ENCODE measurements at regions not wholly inside any gene's neighbourhood (a gene's known extent, or its start where the extent isn't known, plus 50 kb on each side); places are given as distances from the start of the nearest gene placed in this dataset.
"Not testable (repeated sequence)": the region's sequence is repeated elsewhere in the genome, so short reads cannot be mapped to it uniquely, and the experiment has no call there.

DNA sequence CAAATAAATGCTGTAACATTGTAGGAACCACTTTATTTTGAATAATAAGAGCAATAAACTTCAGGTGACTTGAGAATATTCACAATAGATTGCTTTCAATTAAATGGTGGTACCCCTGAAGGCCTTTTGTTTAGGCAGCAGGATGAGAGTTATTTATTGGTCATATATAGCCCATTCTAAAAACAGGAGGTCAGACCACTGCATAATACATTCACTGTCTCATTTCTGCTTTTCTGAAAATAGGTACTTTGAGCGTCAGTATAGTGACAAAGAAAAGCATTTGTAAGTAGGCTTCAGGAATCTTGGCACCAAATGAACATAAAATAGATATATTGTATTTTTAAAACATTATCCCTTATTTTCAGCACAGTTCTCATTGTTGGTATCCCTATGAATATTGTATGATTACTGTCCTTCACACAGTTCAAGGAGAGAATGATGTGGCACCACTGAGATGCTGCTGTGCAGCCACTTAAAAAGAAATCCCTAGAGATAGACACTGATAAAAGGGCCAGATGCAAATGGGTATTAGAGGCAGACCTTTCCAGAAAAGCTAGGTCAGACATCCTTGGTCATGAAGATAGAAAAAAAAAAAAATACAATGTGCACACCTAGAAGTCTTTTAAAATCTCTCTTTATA, 381.8 kb upstream of the ST8SIA4 start:
- no peak for FAIRE-seq
- no peak for DNase-seq (ENCODE audit: low spot score in 2 of 2)

DNA sequence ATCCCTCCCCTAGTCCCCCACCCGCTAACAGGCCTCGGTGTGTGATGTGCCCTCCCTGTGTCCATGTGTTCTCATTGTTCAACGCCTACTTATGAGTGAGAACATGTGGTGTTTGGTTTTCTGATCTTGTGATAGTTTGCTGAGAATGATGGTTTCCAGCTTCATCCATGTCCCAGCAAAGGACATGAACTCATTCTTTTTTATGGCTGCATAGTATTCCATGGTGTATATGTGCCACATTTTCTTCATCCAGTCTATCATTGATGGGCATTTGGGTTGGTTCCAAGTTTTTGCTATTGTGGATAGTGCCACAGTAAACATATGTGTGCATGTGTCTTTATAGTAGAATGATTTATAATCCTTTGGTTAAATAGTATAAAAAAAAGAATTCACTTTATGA, 380.9 kb upstream of the ST8SIA4 start:
- not testable (repeated sequence) for FAIRE-seq; DNase-seq (ENCODE audit: low spot score in 2 of 2)

DNA sequence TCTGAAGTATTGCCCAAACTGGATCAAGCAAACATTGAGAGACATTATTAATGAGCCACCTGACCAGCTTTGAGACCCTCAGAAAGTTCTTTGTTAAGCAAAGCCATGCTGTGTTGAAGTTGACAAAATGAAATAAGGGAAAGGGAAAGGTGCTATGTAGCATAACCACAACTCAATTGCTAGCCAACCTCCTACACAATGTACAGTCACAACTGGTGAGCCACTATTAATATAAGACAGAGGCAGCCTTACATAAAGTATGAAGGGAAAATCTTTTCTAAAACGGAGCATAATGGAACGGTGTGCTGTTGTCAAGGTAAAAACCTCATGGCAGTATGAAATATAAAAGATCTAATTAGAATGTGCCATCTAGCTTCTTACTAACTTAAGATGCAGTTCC, 375.8 kb upstream of the ST8SIA4 start:
- DNase-seq (ENCODE audit: low spot score in 2 of 2) (no peak), FAIRE-seq (no peak)

DNA sequence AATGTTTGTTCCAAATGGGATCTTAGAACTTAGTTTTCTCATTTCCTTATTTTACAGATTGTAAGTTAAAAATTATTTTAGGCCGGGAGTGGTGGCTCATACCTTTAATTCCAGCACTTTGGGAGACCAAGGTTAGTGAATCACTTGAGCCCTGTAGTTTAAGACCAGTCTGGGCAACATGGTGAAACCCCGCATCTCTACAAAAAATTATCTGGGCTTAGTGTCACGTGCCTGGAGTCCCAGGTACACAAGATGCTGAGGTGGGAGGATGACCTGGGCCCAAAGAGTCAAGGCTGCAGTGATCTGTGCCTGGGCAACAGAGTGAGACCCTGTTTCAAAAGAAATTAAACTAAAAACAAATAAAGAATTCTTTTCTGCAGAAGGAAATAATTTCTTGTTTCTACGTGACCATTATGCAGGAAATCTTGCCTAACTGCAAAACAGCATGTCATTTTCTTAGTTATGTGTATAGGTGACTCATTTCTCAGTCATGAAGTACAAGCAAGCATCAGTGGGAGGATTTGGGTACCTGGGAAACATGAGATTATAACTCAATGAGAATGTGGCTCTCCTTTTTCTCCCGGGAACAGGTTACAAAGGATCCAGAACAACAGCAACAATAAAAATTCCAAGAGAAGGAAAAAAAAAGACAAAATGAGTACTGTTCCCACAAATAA, 375.1 kb upstream of the ST8SIA4 start:
- FAIRE-seq = no peak
- no peak for DNase-seq (ENCODE audit: low spot score in 2 of 2)

DNA sequence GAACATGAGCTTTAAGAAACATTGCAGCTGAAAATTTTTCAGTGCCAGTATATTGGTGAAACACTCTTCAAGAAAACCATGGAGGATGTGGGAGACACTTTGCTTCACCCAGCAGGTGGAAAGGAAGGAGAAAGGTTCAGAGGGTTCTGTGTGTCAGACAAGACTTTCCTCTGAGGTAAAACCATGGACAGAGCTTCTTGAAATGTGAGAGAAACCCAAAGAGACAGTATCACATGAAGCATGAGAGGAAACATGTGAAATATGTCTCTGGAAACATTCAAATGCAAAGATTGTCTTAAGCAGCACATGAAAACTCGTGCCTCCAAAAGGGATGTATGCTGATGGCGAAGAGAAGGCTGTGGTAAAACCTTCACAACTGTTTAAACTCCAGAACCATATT, 368.9 kb upstream of the ST8SIA4 start:
- DNase-seq (ENCODE audit: low spot score in 2 of 2) (no peak), FAIRE-seq (no peak)

DNA sequence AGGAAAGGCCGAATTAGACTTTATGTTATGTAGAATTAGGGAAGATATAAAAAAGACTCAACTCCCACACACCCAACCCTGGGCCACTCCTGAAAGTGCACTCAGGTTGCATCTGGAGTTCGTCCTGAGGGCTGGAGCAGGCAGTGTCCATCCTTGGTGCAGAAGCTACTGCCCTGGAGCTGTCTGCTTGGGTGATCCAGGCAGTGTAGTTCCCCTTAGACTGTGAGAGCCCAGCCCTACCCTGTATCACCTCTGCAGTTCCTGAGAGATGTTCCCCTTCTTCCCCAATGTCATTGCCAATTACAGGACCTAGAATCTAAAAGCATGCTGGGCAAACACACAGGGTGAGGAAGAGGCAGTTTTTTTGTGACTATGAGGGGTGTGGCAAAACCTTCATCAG, 368.3 kb upstream of the ST8SIA4 start:
- FAIRE-seq (no peak), DNase-seq (ENCODE audit: low spot score in 2 of 2) (no peak)

DNA sequence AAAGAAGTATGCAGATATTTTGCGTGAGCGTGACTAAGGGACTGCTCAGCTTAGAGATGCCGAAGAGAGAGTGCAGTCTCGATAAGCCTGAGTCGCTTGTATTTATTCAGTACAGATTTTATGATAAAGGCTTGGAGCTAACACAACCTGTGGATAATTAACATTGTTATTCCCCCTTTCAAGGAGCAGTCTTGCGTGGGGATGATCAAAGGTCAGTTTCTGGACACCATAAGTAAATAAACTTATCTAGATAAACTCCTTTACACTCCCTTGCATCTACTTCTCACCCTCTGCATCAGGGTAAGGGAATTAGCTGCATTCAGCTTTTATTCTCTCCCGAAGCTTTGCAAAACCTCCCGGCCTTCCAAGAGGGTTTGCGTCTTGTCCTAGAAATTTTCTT, 357.8 kb upstream of the ST8SIA4 start:
- DNase-seq (ENCODE audit: low spot score in 2 of 2) (no peak), FAIRE-seq (no peak)

DNA sequence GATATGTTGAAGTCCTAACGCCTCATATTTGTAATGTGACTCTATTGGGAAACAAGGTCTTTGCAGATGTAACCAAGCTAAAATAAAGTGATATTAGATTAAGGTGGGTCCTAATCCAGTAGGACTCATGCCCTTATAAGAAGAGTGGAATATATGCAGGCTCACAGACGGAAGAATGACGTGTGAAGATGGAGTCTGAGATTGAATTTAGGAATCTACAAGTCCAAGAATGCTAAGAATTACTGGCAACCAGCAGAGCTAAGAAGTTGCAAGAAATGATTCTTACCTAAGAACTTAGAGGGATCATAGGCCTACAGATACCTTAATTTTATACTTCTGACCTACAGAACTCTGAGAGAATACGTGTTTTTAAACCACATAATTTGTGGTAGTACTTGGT, 350.0 kb upstream of the ST8SIA4 start:
- DNase-seq (ENCODE audit: low spot score in 2 of 2) = no peak
- no peak for FAIRE-seq

DNA sequence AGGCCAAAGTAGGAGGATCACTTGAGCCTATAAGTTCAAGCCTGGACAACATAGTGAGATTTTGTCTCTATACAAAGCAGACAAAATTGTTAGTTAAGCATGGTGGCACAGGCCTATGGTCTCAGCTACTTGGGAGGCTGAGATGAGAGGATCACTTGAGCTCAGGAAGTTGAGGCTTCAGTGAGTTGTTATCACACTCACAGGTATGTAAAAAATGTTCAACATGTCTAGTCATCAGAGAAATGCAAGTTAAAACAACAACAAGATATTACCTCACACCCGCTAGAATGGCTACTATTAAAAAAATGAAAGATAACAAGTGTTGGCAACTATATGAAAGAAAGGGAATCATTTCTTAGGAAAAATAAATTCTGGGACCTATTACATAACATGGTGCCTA, 341.5 kb upstream of the ST8SIA4 start:
- FAIRE-seq = no peak

DNA sequence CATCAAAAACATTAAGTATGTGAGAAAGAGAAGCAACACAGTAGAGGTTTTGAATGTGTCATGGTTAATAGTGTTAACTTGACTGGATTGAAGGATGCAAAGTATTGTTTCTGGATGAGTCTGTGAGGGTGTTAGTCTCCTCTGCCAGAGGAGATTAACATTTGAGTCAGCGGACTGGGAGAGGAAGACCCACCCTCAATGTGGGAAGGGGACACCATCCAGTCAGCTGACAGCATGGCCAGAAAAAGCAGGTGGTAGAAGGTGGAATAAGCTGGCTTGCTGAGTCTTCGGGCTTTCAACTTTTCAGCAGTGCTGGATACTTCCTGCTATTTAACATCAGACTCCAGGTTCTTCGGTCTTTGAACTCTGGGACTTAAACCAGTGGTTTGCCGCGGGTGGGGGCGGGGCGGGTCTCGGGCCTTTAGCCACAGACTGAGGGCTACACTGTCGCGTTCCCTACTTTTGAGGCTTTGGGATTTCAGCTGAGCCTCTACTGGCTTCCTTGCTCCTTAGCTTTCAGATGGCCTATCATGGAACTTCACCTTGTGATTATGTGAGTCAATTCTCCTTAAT, 309.9 kb upstream of the ST8SIA4 start:
- DNase-seq (ENCODE audit: low spot score in 2 of 2) (no peak), FAIRE-seq (no peak)

More for the DNA sequence above, 341.5 kb upstream of the ST8SIA4 start:
- DNase-seq (ENCODE audit: low spot score in 2 of 2) = no peak

DNA sequence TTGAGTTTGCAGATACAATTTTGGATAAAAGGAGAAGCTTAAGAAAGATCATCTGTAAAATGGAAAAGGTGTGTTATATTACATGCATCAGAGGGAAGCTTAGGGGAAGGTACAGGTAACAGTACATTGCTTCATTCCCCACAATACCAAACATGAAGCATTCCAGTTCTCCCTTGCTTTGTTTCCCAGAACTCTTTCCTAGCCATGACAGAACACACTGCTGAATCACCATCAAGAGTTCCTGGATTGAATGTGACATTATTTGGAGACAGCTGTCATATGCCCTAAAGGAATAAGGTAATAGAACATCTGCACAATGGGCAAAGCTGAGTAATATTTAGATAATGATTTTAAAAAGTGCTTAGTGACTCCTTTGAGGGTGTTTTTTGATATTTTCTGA, 303.5 kb upstream of the ST8SIA4 start:
- DNase-seq (ENCODE audit: low spot score in 2 of 2) (no peak), FAIRE-seq (no peak)

DNA sequence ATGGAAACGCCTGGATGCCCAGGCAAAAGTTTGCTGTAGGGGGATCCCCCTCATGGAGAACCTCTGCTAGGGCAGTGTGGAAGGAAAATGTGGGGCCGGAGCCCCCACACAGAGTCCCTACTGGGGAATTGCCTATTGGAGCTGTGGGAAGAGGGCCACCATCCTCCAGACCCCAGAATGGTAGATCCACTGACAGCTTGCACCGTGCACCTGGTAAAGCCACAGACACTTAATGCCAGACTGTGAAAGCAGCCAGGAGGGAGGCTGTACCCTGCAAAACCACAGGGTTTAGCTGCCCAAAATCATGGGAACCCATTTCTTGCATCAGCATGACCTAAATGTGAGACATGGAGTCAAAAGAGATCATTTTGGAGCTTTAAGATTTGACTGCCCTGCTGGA, 302.0 kb upstream of the ST8SIA4 start:
- not testable (repeated sequence) for DNase-seq (ENCODE audit: low spot score in 2 of 2); FAIRE-seq

DNA sequence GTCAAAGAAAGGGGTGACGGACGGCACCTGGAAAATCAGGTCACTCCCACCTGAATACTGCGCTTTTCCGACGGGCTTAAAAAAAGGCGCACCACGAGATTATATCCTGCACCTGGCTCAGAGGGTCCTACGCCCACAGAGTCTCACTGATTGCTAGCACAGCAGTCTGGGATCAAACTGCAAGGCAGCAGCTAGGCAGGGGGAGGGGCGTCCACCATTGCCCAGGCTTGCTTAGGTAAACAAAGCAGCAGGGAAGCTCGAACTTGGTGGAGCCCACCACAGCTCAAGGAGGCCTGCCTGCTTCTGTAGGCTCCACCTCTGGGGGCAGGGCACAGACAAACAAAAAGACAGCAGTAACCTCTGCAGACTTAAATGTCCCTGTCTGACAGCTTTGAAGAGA, 277.3 kb upstream of the ST8SIA4 start:
- DNase-seq (ENCODE audit: low spot score in 2 of 2); FAIRE-seq: not testable (repeated sequence)

DNA sequence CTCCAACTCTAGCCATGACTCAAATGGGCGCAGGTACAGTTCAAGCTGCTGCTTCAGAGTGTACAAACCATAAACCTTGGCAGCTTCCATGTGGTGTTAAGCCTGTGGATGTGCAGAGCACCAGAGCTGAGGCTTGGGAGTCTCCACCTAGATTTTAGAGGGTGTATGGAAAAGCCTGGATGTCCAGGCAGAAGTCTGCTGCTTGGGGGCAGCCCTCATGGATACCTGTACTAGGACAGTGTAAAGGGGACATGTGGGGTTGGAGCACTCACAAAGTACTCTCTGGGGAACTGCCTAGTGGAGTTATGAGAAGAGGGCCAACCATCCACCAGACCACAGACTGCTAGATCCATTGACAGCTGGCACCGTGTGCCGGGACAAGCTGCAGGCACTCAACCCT, 273.5 kb upstream of the ST8SIA4 start:
- FAIRE-seq (no peak), DNase-seq (ENCODE audit: low spot score in 2 of 2) (no peak)

DNA sequence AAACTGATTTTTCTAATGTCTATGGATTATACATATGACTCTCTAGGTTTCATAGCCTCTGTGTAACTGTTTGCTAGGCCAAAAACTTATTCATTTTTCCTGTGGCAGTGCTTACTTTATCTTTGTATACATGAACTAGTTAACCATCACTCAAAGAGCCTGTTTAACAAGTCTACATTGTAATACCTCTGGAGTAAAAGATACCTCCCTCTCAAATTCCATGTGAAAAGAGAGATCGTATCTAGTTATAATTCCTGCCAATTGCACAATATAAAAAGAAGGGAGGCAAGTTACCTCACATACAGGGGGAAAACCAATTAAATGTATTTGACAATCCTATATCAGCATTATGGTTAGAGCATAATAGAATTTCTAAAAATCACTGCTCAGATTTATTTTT, 271.9 kb upstream of the ST8SIA4 start:
- FAIRE-seq = no peak
- no peak for DNase-seq (ENCODE audit: low spot score in 2 of 2)

DNA sequence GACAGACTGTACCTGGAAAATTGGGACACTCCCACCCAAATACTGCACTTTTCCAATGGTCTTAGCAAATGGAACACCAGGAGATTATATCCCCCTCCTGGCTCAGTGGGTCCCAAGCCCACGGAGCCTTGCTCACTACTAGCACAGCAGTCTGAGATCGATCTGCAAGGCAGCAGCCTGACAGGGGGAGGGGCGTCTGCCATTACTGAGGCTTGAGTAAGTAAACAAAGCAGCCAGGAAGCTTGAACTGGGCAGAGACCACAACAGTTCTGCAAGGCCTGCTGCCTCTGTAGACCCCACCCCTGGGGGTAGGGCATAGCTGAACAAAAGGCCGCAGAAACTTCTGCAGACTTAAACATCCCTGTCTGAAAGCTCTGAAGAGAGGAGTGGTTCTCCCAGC, 260.0 kb upstream of the ST8SIA4 start:
- FAIRE-seq (no peak), DNase-seq (ENCODE audit: low spot score in 2 of 2) (no peak)

DNA sequence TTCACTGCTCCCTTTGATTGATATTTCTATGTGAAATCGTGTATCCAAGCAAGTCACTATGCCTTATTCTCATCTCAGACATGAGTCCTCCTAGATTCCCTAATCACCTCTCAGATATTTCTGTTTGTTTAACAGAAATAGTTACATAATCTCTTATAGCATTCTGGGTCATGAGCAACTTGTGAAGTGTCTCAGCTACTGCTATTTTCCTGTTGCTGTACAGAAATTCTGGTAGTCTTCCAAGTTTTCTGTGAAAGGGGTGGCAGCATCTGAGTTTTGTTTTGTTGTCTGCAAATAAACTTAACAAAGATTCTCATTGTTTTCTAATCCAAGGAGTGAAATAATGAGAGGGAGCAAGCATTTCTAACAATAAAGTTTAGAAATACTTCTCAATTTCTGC, 256.9 kb upstream of the ST8SIA4 start:
- FAIRE-seq (peak; percentile 81), DNase-seq (ENCODE audit: low spot score in 2 of 2) (peak; percentile 2 to 12)

DNA sequence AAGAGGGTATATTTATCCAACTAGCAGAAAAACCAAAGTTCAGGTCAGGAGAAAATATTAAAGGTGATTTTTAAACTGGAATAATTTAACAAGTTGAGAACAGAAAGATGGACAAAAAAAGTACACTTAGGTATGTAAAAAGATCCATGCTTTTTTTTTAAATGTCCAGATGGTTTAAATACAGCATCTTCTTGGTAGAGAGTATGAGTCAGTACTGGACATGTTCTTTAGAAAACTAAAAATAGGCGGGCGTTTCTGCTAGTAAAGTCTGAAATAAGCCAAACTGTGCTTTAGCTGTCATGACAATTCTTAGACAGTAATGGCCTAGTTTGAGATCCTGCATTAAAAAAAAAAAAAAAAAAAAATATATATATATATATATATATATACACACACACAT, 255.9 kb upstream of the ST8SIA4 start:
- FAIRE-seq (no peak), DNase-seq (ENCODE audit: low spot score in 2 of 2) (no peak)

DNA sequence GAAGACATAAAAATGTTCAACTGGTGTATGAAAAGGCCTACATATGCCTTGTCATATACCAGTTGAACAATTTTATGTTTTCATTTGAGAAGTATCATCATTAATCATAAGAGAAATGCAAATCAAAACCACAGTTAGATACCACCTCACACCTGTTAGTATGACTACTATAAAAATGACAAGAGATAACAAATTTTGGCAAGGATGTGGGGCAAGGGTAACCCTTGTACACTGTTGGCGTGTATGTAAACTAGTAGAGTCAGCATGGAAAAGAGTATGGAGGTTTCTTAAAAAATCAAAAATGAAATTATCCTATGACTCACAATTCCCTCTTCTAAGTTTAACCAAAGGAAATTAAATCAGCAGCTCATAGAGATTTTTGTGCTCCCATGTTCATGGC, 250.4 kb upstream of the ST8SIA4 start:
- DNase-seq (ENCODE audit: low spot score in 2 of 2) = no peak
- no peak for FAIRE-seq

DNA sequence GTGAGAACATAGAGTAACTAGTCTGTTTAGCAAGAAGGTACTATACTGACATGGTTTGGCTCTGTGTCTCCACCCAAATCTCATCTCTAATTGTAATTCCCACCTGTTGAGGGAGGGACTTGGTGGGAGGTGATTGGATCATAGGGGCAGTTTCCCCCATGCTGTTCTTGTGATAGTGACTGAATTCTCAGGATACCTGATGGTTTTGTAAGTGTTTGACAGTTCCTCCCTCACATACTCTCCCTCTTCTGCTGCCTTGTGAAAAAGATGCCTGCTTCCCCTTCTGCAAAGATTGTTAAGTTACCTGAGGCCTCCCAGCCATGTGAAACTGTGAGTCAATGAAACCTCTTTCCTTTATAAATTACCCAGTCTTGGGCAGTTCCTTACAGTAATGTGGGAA, 240.4 kb upstream of the ST8SIA4 start:
- FAIRE-seq = no peak
- no peak for DNase-seq (ENCODE audit: low spot score in 2 of 2)

DNA sequence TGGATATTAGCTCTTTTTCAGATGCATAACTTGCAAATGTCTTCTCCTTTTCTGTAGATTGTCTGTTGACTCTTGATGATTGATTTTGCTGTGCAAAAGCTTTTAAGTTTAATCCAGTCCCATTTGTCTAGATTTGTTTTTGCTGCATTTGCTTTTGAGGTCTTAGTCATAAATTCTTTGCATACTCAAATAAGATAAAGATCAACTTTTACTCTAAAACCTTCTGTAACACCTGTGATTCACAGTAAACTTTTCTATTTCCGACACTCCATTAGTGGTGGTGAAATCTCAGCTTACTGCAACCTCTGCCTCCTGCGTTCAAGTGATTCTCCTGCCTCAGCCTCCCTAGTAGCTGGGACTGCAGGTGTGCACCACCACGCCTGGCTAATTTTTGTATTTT, 239.0 kb upstream of the ST8SIA4 start:
- FAIRE-seq = no peak
- no peak for DNase-seq (ENCODE audit: low spot score in 2 of 2)

DNA sequence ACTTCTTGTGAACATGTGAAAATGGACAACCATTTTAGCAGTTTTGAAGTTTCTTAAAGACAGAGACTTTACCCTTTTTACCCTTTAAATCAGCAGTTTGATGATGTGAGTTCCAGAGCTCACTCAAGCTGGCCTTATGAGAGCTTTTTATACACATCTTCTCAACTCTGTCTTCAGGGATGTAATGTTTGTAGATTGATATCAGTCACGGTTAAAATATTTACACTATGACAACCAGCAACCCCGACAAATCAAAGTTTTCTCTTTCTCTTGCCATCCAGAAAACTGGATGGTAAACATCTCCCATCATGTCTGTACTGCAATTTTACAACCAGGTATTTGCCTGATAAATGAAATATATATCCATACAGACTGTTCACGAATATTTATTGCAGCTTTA, 233.4 kb upstream of the ST8SIA4 start:
- no peak for FAIRE-seq
- DNase-seq (ENCODE audit: low spot score in 2 of 2) = no peak

Measured in frontal cortex (tissue), 3 donors.